Stimulated activated CD8-positive, alpha-beta memory T cell treated with anti-CD3 and anti-CD28 coated beads, Interleukin-15, amount 100 ng/mL, for 4 hours (primary cell): ENCODE measurements at regions not wholly inside any gene's neighbourhood (a gene's known extent, or its start where the extent isn't known, plus 50 kb on each side); places are given as distances from the start of the nearest gene placed in this dataset.
A peak's percentile ranks its signal among the peaks of the same experiment; 100 is the strongest.

Source experiments
- DNase-seq, 2 donors: peaks; one replicate each; pipeline ENCODE4 v3.0.0-alpha.2; 2020; ENCODE audit warnings: low read depth in 2 of 2

DNA sequence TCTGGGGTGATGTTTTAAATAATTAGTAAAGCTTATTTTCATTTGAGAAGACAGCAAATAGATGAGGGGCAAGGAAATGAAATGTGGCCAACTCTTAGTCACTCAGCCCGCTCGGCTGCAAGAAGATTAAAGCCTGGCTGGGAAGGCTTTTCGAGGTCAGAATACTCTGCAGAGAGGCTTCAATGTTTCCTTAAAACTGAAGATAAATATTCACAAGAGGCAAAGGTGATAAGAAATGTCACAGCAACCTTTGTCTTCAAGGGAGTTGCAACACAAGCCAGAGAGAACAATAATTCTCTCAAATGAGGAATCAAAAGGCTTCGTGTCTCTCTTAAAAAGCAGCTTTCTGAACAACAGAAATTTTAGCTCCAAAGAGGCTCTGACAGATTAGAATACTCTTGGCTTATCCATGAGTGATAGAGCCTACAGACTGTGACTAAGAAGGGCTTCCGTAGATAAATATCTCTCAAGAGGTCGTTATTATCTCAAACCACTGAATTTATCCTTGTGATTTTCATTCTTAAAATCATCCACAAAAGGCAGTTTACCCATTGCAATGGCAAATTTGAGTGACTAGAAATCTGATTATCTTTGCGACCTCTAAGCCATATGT lies 92.5 kb downstream of the KLF6 start:
- no peak for DNase-seq

DNA sequence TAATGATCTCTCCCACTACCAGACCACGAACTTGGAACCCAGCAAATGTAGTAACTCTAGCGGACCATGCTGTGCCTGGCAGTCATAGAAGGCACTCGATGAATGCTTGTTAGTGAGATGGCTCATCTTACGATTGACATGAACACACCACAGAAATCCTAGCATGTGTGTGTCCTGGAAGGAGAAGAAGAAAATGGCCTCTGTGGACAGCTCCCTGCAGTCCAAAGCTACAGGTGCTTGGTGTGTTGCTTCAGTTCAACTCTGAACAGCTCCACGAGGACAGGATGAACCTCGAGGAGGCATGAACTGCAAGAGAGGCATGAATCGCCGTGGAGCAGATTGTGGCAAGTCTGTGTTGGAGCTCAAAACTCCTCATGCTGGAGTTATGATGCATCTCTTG lies 93.5 kb downstream of the KLF6 start:
- DNase-seq: no peak

DNA sequence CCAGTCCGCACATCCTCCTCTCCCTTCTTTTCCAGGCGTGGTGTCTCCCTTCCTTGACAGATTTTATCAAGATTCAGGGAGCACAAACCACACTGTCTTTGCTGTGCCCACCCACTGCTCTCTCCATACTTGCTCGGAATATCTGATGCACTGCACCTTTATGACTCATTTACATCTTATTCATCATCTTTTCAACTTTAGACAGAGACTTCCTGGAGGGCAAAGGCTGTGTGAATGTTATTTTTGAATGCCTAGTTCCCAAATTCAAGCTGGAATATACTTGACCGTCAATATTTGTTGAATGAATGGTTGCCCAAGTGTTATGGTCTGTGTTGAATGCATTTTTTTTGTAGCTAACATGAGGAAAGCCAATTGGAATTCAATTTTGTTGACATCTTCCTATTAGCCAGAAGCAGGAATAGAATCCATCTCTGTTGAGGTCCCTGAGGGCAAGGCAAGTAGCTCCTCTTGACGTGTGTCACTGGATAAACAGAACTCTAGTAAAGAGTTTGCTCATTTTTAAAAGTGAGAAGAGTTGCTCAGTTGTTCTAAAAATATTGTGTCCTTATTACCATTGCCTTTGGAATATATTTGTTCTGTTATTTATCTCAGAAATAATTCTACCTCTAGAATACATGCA lies 95.0 kb downstream of the KLF6 start:
- no peak for DNase-seq

DNA sequence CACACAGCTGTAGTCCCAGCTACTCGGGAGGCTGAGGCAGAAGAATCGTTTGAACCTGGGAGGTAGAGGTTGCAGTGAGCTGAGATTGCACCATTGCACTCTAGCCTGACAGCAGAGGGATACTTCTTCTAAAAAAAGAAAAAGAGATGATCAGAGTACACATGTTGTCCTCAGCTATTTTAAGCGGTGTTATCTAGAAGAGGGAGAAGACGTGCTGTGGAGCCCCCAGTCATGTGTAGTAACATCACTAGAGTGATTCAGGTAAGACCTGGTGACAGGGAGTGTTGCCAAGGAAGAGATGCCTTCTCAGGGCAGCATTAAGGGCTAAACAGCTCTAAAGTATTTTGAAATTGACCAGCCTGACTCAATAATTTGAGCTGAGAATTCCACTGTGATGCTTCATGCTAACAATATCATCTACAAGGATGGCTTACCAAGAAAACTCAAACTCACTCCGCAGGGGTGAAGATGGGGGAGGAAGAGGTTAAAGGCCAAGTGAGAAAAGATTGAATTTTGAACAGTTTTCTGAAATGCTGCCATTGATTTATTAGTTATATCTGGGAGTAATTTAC lies 97.4 kb downstream of the KLF6 start:
- DNase-seq: no peak

DNA sequence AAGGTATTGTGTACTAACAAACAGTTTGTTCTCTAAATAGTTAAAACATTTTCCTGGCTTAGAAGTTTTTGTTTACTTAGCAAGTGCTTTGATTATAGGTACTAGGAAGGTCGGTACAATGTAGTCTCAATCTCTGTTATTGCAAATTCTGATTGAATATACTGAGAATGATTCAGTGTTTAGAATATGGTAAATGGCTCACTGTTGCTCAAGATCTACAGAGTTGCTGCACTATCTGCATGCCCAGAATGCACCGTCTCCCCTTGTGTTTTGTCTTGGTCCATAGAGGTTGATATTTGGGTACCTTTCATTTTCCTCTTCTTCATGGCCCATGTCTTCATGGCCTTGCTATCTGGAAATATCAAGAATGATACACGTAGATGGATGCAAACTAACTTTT lies 99.6 kb downstream of the KLF6 start:
- no peak for DNase-seq

DNA sequence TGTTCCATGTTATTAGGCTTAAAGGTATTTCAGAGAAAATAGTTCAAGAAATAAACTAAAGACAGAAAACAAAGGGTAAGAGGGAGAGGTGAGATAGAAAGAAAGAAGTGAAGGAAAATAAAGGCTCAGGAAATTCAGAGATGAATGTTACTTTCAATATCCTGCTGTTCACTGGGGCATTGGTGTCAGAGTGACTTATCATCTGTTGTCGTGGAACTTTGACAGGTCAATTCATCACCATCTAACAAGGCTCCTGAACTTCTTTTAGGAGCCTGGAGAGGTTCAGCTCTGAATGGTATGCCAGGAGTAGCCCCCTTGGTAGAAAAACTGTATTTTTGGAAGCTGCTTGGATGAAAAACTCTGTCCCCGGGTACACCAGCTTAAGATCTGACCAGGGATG lies 100.1 kb downstream of the KLF6 start:
- DNase-seq: no peak

DNA sequence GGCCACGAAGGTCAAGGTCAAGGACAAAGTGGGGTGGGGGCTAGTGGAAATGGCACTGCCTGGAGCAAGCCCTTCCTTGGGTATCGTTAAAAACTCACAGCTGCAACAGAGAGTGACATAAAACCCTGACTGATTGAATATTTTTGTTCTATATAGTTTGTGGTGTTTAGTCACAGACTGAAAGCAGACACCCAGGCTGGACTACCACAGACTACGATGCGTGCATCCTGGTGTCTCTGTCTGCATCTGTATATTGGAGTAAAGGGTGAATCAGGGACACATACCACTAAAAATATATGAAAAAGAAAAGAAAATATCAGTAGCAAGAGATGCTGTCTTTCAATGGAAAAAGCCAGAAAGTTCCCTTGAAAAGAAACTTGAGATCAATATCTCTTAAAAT lies 101.4 kb downstream of the KLF6 start:
- no peak for DNase-seq

DNA sequence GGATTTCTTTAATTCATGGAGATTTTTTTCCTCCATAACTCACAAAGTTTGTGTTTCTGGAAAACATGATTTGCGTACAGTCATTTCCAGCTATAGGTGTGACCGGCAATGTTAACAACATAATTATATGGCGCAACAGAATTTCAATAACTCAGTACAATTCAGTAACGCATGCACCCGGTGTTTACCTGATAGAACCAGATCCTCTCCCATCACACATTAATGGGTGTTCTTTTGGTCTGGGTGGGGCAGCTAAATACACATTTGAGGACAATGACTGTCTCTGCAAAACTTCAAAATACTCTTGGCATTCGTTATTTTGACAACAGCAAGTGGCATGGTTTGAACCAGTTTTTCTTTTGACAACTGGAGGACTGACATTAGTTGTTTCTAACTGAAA lies 102.3 kb downstream of the KLF6 start:
- DNase-seq: no peak

DNA sequence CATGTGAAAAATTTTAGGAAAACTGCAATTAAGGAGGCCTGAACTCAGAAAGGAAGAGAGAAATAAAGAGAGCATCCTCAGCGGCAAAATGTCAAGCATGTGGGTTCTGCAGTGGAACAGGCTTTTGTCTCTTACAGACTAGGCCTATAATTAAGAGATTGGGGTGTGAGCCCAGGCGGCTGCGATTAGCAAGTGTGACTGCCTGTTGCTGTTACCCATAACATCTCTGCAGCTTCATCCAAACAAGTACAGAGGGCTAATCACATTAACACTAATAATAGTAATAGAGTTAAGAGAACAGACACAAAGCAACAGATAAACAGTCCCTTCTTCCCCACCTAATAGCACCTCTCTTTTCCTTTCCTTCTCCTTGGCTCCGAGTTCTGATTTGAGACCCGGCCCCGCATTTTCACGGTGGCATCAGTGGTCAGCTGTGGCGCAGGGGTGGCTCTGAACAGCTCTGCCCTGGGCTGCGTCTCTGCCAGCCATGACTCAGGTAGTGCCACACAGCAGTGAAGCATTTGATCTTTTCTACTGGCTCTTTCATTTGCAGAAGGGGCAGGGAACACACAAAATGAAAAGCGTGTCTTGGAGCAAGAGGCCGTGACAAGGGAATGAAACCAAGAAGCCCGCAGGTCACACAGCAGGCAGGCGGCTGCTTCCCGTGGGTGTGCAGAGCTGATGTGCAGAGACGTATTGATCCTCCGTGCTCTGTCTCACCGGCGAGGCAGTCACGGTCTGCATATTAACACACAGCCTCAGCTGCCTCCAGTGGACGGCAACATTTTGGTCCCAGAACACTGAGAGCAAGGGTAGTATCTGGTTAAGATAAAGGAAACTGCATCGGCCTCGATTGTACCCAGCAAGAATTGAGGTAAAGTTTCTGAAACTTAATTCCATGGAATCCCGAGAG lies 103.1 kb downstream of the KLF6 start:
- DNase-seq: no peak

DNA sequence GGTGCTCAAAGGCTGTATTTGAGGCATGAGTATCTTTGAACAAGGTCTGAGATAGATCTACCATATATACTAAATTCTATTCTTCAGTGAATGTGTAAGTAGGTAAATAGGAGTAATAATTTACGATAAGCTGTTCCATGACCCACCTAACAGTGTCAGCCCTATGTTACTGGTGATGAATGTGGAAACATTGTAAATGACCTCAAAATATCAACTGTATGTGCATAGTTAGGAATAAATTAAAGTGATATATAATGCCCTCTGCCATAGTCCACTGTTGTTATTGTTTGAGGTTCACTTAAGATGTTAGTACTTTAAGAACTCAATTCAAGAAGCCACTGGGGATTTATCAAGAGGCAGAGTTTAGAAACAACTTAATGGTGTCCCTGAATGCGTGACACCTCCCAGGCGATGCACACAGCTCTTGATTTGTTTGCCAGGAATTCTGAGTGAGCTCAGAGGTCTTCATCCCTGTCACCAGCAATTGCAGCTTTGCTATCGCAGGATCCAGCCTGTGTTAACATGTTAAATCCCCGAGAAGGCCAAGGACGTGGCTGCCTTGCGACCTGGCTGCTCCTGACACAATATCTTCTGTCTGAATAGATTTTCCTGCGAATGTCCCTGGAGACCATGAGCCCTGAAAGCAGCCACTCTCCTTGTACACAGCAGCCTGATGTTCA lies 104.9 kb downstream of the KLF6 start:
- no peak for DNase-seq

DNA sequence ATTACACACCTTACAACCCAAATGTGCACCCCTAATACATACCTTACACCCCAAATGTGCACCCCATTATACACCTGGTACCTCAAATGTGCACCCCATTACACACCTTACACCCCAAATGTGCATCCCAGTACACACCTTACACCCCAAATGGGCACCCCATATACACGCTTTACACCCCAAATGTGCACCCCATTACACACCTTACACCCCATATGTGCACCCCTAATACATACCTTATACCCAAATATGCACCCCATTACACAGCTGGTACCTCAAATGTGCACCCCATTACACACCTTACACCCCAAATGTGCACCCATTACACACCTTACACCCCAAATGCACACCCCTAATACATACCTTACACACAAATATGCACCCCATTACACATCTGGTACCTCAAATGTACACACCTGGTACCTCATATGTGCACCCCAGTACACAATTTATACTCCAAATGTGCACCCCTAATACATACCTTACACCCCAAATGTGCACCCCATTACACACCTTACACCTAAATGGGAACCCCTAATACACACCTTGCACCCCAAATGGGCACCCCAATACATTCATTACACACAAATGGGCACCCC lies 106.3 kb downstream of the KLF6 start:
- DNase-seq: no peak

DNA sequence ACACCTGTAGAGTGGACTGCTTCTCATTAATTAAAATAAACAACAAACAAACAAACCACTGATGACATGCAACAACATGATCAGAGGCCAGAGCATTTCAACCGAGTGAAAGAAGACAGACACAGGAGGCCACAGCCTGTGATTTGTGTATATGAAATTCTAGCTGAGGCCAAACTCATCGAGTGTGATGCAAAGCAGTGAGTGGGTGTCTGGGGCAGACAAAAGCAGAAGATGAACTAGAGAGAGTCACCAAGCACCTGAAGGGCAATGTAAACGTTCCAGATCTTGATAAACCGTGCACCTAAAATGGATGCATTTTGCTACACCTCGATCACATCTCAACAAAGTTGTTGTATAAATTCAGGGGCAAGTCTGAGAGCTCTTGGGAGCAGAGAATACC lies 108.4 kb downstream of the KLF6 start:
- no peak for DNase-seq

DNA sequence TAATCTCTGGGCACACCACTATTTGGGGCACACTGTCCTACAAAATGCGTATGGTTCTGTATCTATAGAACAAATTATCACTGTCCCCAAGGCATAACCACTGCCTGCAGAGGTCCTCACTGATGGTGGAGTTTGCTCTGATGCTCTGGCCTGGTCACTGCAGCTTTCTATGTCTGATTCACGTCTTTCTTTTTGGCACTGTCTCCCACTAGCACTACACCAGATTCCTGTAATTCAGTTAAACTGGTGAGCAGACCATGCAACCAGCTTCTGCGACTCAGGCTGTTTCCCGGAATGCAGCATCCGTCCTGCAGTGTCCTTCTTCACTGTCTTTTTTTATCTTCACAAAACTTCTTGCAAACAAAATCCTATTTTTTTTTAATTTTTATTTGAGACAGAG lies 112.8 kb downstream of the KLF6 start:
- DNase-seq: no peak

DNA sequence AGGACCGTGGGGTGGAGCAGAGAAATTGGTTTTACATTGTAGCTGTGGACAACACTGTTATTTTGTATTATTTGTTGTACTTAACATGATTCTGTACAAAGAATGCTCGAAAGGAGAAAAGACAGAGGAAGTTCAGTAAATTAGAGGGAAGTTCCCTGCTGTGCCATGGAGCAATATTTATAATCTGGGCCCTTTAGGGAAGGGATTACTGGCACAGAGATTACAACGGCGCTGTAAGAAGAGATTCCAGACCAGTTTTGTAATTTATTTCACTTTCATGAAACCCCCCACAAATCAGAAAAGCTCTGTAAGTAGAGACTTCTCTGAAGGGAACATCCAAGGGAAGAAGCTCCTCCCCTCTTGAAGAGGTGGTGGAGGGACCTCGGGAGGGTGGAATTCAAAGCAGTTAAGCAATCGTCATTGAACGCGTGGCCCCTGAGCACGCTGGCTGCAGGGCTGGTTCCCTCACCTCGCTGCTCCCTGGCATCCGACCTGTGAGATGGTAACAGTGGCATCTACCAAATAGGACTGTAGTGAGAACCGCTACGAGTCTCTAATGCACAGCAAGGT lies 113.5 kb downstream of the KLF6 start:
- no peak for DNase-seq

DNA sequence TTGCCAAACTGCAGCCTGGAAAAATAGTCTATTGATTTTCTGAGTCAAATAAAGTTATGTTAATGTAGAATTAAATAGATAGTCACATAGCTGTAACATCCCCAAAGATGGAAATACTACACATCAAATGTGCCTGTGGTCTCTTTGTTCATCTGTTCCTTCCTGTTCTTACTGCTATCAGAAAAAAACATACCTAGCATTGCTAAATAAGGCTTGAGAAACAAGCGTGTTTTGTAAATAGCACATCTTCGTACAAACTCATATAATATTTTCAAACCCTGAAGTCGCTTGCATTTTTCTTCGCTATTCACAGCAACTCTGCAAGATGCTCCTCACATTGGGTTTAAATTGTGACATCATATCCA lies 116.1 kb downstream of the KLF6 start:
- DNase-seq: no peak

DNA sequence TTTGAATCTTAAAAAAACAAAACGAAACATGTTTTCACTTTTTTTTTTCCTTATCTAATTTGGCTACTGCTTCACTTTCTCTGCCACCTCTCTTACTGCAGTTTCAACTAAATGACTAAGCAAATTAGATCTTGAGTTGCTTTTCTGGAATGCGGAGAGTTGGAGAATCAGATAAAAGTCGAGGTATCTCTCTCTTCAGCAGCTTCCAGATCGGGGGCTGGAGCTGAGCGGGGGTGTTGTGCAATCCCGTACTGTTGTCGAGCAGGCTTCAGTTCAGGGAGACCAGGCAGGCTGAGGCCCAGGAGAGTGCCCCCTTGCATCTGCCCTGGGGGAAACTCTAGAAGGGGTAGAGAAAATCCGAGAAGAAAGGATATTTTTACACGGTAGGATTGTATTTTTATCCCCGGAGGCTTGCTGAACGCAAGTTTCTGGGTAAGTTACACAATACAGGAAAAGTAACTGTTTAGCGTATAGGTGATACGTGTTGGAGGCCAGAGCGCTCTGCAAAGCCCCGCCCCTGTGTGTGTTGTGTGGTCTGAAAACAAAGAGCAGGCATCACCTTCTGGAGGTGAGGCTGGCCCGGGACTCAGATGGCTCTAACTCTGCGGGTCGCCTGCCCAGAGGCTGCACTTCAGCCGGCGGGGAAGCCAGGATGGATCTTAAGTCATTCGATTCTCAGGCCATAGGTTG lies 116.6 kb downstream of the KLF6 start:
- peak in 1 of 2 donors; percentile 40 for DNase-seq

DNA sequence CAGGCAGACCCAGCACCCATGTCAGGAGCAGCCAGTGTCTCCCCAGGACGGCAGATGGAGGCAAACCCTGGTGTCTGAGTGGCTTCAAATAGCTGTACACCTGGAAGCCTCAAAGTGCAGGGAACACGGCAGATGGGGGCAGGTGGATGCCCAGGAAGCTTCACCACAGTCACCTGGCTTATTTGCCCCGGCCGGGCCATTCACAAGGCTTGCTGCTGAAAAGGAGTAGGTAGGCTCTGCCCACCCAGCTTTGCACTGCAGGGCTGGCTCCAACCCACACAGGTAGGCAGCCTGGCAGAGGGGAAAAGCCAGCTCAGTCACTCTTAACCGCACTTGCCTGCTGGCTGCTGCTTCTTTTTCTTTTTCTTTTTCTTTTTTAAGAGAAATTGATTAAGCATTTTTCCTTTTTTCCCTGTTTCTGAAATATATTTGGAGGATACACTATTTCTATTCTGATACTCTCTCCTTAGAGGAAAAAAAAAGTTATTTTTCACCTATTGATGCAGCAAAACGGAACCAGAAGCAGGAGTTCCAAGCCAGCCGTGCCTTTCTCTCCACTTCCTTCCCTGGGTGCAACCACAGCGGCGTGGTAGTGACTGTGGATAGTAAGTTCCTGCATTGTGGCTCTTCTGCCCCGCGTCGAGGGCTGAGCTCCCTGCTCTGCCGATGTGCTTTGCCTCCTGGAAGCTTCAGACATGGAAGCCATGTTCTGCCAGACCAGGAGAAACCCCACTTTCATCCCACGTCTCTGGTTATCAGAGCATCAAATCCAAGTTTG lies 118.3 kb downstream of the KLF6 start:
- peak; percentile 47 to 58 for DNase-seq

DNA sequence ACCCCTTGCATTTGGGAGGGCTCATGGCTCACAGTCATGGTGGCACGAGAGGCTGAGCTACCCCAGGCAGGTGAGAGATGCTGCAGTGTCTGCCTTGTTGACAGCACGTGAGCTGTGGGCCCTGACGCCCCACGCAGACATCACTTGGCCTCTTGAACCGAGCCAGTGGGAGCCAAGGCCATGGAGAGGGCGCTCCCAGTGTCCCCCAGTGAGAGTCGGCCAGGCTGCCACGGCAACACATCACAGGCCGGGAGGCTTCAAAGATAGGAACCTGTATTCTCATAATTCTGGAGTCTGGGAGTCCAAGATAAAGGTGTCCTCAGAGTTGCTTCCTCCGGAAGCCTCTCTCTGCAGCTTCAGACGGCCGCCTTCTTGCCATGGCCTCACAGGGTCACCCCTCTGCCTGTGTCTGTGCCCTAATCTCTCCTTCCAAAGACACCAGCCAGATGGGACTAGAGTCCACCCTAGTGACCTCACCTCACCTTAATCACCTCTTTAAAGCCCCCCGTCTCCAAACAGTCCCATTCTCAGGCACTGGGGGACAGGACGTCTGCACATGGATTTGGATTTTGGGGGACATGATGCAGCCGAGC lies 119.6 kb downstream of the KLF6 start:
- DNase-seq: no peak

DNA sequence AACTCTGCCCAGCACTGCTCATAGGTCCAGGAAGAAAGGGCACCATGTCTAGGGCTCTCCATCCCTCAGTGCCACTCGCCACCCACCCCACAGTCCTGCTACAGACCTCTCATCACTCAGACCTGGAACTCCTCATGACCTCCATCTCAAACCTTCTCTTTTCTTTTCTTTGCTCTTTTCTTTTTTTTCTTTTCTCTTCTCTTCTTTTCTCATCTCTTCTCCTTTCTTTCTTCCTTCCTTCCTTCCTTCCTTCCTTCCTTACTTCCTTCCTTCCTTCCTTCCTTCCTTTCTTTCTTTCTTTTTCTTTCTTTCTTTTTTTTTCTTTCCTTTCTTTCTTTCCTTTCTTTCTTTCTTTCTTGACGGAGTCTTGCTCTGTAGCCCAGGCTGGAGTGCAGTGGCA lies 122.2 kb downstream of the KLF6 start:
- DNase-seq: no peak

DNA sequence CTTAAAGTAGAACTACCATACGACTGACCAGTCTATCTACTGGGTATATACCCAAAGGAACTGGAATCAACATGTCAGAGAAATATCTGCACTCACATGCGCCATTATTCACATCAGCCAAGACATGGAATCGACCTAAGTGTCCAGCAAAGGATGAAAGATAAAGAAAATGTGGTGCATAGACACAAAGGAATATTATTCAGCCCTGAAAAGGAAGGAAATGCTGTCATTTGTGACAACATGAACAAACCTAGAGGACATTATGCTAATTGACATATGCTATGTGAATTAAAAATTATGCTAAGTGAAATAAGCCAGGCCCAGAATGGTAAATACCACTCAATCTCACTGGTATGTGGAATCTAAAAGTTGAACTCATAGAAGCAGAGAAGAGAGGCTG lies 123.7 kb downstream of the KLF6 start:
- DNase-seq: no peak
